GM20000 (cell line): ENCODE measurements at regions not wholly inside any gene's neighbourhood (a gene's known extent, or its start where the extent isn't known, plus 50 kb on each side); places are given as distances from the start of the nearest gene placed in this dataset.

Experiments
- DNase-seq: peaks from one replicate; pipeline ENCODE4 v3.0.0; 2012; ENCODE audit warnings: low spot score
- CTCF ChIP-seq: IDR thresholded peaks from 2 replicates; pipeline ENCODE4 v1.5.1; 2012; ENCODE audit warnings: mild to moderate bottlenecking, control low read depth; ENCODE audit errors: extremely low read depth, missing control alignments

- TF ChIP-seq CTCF: no peak
- no peak for DNase-seq
Measured at GRCh38 chr9:22683700-22684075, 237.1 kb downstream of the DMRTA1 start.

- DNase-seq: no peak
- no peak for TF ChIP-seq CTCF
Measured at GRCh38 chr9:22693156-22693555, 246.5 kb downstream of the DMRTA1 start.

- no peak for DNase-seq
- no peak for TF ChIP-seq CTCF
Measured at GRCh38 chr9:22700171-22700570, 253.5 kb downstream of the DMRTA1 start.

GRCh38 chr9:22718653-22719052 lies 272.0 kb downstream of the DMRTA1 start:
- no peak for TF ChIP-seq CTCF

GRCh38 chr9:22722492-22722891 lies 275.9 kb downstream of the DMRTA1 start:
- no peak for TF ChIP-seq CTCF
- no peak for DNase-seq

More at GRCh38 chr9:22718653-22719052, 272.0 kb downstream of the DMRTA1 start:
- no peak for DNase-seq

- no peak for TF ChIP-seq CTCF
- DNase-seq: no peak
Measured at GRCh38 chr9:22731786-22732185, 285.2 kb downstream of the DMRTA1 start.

GRCh38 chr9:22739712-22740111 lies 293.1 kb downstream of the DMRTA1 start:
- no peak for TF ChIP-seq CTCF
- no peak for DNase-seq
